Hematopoietic multipotent progenitor cell treated with erythropoietin and hydrocortisone succinate and interleukin-3 and kit ligand, for 17 days (in vitro differentiated cells): ENCODE measurements at regions not wholly inside any gene's neighbourhood (a gene's known extent, or its start where the extent isn't known, plus 50 kb on each side); places are given as distances from the start of the nearest gene placed in this dataset.

Source experiments
- DNase-seq: peaks from one replicate; pipeline ENCODE4 v3.0.0-alpha.2; 2015; ENCODE audit warnings: low spot score

DNA sequence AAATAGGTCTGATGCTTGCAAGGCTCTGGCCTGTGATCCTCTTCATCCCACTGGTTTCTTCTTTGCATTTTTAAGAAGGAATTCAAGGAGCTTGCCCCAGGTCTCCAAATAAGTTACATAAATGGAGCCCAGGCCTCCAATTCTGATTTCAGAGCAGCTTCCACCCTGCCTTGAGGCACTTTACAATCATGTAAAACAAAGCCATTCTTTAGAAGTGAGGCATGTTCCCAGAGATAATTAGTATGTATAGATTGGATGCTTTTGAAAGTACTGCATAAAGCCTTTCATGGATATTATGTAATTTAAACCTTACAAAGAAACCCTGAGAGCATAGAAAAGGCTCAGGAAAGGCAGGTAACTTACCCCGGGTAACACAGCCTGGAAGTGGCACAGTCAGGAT is 466.5 kb downstream of the MIAT start:
- no peak for DNase-seq

DNA sequence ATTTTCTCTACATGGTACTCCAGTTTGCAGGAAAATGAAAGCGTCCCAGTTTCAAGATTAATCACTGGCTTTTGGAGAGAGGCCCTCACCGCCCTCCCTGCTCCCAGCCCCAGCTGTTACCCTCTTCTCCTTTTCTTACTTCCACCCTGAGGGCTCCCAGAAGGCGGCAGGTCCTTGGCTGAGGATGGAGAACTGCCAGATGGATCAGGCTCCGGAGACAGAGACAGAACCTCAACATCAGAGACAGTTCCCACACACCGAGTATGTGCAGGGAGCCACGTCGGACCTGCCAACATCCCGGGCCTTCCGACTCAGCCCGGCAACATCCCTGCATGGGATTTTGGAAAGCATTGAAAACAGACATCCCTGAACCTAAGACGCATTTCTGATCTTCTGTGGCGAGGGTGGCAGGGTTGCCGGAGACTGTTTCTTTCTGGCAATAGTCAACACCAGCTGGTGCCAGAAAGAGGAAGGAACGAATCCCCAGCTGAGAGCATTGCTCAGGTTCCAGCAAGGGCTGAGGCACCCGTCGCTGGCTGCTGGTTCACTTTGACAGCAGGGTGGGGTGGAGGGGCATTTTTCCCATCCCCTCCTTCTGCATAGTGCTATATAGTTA is 467.1 kb downstream of the MIAT start:
- DNase-seq: no peak

DNA sequence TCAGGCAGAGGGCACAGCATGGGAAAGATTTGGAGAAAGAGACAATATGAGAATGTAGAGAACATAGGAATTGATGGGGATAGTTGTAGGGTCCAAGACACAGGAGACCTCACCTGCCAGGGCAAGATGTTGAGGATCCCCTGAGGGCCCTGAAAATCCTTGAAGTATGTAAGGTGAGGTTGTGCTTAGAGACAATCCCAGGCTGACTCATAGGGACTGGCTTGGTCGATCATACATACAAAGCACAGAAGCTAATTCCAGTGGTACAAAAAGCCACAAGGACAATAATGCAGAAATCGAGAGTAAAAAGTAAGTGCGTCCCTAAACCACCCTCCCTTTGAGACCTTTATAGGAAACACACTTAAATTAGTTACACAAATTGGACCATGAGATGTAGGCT is 468.2 kb downstream of the MIAT start:
- no peak for DNase-seq

DNA sequence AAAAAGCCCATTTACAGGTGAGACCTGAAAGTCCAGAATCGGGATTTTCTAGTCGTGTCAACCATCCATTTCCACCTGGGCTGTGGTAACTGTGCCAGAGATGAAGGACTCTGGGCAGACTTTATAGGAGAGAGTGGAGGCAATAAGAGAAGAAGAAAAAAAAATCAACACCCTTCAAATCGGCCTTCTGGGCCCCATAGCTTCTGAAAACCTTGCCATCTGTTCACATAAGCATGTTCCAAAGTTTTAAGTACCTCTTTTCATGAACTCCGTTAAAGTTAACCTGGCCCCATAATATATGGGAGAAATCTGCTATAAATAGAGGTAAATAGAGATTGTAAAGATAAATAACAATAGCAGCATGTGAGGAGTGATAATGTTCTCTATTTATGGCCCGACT is 470.5 kb downstream of the MIAT start:
- no peak for DNase-seq

DNA sequence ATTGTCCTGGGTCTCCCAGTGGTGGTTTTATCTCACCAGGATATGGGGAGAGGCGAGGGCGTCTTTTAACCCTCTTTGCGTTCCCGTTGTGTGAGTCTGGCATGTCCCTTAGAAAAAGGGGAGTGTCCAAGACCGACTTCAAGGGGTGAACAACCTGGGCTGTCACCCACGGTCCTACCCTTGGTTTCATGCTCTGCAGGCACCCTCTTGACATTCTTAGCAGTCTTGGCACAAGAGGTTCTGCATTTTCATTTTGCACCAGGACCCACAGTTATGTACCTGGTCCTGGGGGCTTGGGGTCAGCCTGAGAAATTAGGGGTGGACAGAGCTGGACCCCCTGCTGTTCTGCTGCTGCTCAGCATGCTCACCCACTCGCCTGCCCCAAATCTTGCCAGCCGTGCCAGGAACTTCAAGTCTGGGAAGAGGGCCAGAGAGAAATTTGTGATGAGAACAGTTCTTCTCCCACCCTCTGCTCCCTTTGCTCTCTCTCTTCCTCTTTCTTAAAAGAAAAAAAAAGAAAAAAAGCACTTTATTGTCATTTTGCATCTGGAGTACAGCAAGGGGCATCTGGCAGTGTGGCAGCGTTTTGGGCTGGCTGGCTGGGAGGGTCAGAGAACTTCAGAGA is 471.2 kb downstream of the MIAT start:
- no peak for DNase-seq

DNA sequence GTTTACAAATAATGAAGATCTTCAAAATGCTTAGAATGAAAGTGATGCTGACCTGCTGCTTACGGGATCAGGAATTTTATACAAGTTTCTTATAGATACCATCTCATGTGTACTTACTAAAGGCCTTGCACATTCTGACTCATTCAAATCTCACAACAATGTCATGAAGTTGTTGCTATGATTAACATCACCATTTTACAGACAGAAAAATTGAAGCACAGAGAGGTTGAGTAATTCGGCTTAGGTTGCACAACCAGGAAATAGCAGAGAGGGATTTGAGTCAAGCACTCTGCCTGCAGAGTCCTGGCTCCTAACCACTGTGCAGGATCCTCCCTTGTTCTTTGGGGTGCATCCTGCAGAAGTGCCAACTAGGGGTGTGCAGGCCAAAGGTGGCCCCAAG is 471.9 kb downstream of the MIAT start:
- no peak for DNase-seq

DNA sequence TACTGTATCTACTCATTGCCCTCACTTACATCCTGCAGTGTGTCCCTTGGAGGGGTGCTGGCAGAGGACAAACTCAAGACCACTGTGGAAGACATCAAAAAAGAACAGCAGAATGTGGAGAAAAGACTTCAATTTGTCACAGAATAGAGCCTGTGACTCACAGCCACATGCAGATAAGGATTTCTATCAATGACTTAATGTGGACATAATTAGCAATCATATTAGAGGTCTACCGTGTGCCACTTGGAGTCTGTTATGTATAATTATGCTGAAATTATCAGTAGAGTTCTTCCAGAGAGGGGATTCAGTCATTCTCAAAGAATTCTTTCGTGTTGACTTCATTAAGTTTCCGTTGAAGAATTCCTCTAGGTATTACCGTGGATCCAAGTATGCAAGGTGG is 473.5 kb downstream of the MIAT start:
- no peak for DNase-seq

DNA sequence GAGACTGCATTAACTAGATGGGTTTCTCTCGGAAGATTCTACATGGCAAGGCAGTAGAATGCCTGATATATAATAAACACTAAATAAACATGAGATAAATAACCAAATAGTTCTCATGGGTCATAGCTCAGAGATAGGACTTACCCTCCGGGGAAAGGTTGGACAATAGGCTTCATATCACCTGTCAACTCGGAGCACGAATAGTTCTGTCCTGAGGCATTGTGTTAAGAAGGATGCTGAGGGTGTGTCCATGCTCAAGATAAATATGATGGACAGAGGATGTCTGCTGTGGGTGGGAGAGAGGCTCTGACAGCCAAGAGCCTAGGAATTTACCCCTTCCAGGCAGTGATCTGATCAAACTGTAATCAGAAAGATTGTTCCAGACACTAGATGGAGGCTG is 474.0 kb downstream of the MIAT start:
- DNase-seq: no peak

DNA sequence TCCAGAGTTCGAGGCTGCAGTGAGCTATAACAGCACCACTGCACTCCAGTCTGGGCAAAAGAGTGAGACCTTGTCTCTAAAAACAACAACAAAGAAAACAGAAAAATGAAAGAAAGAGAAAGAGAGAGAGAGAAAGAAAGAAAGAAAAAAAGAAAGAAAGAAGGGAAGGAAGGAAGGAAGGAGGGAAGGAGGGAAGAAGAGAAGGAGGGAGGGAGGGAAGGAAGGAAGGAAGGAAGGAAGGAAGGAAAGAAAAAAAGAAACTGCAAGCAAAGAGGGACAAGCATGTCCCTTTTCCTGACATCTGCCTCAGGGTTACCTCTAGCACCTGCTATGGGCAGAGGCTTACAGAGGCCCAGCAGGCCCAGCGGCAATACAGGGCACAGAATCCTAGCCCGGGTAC is 475.0 kb downstream of the MIAT start:
- DNase-seq: no peak

DNA sequence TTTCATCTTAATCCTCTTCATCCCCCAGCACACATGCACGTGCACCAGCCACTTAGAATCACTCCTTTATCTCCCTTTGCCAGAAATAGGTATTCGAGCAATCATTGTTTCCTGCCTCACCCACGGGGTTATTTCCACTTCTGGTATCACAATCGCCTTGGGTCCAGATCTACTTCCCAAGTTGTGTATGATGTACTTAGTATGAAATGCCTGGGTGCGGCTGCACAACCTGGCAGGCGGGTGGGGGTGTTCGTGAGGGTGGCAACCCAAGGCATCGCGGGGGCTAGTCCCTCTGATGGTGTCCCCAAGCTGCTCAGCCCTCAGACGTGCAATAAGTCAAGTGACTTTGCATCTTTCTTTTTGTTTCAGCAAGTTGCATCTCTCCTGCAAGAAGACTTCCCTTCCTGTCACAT is 475.6 kb downstream of the MIAT start:
- DNase-seq: no peak

DNA sequence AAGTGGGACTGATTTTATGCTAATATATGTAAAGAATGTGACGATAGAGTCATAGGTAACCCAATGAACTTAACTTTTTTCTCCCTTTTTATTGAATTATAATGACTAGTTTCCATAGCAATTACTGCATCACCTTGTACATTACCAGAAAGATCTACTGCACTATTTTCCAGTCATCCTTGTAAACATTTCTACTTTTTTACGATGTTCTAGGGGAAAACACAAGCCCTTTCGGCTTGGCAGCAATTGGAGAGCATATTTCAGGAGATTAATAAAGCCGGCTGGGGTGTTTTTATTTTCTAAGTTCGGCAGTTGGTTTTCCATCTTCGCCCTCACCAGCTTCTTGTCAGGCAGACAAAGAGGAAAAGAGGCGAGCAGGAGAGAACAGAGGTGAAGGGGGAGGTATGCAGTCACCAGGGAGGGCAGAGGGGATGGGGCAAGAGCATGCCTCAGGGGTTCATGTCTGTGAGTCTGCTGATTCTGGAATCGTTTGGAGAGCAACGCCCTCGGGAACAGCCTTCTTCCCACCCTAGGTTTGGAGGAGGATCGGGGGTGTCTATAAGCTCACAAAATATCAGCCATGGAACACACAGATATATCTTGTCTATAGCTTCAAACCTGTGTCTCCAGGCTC is 476.4 kb downstream of the MIAT start:
- DNase-seq: no peak

DNA sequence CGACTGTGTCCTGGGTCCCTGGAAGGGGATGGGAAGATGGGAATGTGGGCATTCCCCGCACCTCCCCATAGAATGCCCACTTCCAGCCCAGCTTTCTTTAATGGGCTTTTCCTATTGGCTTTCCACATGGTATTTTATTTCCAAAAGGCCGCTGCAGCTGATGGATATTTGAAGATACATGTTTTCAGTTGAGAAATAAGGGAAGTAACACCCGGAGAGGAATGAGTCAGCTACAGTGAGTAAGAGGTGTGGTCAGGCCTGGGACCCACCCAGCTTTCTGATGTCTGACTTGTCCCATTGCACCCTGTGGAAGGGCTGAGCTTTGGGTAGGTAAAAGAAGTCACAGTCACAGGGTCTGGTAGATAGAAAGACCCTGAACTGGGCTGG is 476.9 kb downstream of the MIAT start:
- no peak for DNase-seq

DNA sequence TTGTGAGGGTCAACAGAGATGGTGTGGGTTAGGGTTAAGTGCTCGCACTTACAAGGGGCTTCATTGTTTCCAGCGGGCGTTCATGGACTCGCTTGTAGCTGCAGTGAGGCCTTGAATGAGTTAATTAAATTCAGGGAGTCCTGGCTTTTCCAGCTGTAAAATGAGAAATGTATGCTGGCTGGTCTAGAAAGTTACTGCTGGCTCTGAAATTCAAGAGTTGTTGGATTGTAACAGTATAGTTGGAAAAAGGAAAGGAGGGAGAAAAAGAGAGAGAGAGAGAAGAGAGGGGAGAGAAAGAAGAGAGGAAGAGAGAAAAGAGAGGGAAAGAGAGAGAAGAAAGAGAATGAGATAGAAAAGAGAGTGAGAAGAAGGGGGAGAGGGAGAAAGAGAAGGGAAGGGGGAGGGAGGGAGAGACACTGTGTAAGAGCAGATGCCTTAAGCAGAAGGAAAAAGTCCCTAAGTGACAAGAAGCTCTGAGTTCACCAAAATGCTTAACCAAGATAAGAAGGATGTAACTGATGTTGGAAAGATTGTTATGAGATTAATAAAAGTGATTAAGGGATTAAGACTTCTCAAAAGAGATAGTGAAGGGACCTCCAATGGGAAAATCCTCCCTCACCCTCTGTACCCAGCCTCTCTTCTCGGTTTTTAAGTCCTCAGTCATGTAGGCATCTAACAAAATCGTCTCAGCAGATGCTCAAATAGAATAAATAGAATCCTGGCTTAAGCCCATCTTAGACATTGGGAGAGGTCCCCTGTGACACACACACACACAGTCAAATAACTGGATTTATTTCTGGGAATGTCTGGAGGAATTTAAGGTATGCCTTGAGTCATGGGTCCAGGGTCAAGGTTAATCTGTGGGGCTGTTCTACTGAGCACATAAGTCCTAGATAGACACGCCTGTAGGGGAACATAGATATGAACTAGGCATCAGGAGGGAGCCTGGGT is 477.9 kb downstream of the MIAT start:
- DNase-seq: no peak

DNA sequence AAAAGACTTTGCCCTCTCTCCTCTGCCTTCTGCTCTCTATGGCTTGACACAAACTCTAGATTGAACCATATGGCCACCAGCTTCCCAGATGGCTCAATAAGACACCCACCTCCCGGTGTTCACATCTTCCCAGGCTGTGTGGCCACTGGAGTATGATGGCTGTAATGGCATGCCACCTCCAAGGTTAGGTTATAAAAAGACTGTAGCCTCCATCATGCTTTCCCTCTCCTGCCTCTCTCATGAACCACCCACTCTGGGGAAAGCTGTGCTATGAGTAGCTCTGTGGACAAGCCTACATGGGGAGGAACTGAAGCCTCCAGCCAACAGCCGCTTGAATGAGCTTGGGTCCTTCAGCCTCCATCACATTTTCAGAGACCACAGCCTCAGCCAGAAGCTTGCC is 479.2 kb downstream of the MIAT start:
- DNase-seq: no peak

DNA sequence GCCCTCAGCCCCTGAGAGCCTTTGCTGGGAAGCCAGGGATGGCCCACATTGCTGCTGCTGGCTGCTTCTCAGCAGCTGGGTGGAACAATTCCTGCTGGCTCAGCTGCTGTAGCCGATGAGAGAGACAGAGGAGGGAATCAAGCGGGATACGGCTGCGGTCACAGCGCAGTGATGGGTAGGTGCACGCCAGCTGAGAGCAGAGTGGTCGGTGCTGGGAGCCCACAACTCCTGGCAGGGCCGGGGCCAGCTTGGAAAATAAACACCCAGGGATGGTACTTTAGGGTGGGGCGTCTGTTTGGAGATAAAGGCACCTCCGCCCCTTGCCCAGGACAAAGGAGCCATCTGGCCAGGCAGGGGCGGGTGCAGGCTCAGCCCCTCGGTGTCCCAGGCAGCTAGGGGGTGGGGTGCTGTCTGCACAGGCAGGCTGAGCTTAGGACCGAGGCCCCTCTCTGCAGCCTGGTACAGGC is 480.5 kb downstream of the MIAT start:
- no peak for DNase-seq

DNA sequence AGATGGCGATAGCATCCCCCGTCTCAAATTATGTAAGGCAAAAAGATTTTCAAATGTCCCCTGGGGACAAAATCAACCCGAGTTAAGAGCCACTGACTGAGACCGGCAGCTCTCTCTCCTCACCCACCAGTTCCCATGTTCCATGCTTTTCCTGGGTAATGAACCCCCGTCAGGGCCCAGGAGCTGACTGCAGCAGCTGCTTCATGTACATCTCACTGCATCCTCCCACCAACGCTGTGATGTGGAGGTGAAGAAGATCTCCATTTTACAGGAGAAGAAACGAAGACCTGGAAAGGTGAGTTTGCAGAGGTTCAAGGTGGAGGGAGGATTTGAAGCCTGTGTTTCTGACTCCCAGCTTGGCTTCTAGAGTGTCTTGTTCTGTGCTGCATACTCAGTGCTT is 481.1 kb downstream of the MIAT start:
- DNase-seq: no peak

DNA sequence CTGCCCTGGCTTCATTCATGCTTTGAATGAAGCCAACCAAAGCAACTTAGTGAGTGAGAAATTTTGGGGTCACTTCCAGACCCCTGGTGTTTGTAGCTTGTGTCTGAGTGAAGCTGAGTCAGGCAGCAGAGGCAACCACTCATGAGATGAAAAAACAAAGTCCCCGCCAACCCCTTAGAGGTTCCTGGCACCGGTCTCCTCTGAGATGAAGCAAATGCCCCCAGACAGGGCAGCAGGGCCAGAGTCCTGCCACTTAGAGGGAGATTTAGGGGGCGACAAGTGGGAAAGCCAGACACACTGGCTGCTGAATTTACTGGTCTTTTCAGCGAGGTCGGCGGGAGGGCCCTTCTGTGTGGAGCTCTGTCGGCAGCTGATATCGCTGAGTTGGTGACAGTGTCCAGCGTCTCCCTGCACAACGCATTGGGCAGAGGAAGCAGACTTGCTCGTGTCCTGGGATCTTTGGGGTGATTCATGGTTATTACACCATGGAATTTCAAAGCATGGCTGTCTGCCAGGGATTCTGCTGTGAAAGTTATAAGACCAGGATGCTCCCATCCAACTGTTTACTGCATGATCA is 482.6 kb downstream of the MIAT start:
- no peak for DNase-seq

DNA sequence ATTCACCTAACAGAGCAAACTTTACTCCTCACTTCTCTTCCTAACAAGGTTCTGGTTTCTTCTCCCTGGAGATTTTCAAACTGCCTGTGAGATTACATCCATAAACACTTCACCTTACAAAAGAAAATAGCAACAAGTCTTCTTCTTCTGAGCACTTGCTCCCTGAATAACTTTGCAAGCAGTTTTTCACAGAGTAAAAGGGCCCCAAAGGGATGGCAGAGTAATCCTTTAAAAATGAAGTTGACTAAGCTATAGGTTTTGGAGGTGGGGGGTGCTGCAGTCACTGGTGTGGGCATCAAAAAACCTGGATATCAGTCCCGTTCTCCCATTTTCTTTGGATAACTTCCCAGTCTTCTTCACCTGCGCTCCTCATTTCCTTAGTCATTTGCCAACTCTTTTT is 484.9 kb downstream of the MIAT start:
- no peak for DNase-seq

DNA sequence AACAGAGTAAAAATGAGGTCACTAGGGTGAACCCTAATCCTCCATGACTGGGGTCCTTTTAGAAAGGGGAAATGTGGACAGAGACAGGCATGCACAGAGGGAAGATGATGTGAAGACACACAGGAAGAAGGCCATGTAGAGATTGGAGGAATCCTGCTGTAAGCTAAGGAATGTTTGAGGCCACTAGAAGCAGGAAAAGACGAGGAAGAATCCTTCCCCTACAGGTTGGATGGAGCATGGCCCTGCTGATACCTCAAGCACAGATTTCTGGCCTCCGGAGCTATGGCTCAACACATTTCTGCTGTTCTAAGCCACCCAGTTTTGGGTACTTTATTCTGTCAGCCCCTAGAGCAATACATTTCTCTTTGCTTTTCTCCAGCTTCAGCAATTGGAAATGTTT is 486.9 kb downstream of the MIAT start:
- DNase-seq: no peak

DNA sequence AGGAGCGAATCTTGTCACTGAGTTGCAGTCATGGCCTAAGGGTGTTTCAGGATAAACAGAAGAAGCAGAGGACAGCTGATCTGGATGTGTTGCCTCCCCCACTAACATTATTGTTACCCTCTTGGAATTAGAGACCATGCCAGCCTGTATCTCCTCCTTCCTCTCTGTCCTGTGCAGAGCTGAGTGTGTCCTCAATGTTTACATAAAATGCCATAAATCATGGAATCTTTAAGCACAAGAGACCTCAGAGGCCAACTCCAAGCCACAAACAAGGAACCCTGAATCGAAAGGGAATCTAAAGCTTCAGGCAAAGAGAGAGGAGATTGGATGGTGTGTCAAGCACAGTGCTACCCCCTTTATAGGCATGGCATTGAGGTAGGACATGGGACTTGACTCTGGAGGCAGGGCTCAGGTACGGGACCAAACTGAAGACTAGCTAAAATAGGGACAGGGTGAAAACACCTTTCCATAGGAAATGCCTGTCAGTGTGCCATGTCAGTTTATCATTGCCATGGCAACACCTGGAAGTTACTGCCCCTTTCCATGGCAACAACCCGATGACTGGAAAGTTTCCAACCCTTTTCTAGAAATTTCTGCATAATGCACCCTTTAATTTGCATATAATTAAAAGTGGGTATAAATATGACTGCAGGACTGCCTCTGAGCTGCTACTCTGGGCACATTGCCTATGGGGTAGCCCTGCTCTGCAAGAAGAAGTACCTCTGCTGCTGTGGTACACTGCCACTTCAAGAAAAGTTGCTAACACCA is 489.7 kb downstream of the MIAT start:
- no peak for DNase-seq

DNA sequence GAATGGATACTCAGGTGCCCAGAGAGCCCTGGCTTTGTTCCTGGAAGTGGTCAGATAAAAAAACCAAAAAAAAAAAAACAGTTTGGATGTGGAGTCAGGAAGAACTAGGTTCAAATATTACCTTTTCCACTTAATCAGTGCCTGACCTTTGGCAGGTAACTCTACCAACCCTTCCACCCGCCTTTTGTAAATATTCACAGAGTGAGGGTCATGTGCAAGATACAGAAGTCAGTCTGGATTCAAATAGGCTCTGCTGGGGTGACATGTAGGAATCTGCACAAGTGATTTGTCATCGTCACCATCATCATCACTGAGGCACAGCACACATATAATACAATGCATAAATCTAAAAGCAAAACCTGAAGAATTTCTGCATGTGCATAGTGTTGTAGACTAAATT is 490.7 kb downstream of the MIAT start:
- DNase-seq: no peak
